ENCODE measurements at regions not wholly inside any gene's neighbourhood (a gene's known extent, or its start where the extent isn't known, plus 50 kb on each side); places are given as distances from the start of the nearest gene placed in this dataset.

DNA sequence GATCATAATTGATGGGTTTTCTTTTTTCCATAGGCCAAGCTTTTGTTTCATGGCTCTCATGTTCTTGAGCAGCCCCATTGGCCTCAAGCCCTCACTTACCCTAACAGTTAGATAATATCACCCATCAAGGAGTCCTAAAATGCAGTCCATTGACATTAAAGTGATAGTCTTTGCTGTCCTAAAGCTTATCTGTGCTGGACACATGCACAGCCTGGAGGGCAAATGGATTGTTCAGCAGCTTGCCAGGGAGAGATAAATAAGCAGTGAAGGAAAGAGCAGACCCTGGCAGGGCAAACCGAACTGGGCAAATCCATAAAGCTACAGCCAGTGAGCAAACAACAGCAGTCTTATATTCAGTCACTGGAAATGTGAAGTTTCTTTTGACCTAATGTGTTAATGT, 199.6 kb upstream of the MID1 start:
- no peak for DNase-seq

GRCh38 chrX:10821293-10821692, 200.9 kb upstream of the MID1 start:
- DNase-seq = no peak

GRCh38 chrX:10828036-10828435, 207.7 kb upstream of the MID1 start:
- no peak for DNase-seq

- no peak for DNase-seq
Observed at GRCh38 chrX:10828640-10829039, 208.3 kb upstream of the MID1 start.

GRCh38 chrX:10831716-10832502, 211.5 kb upstream of the MID1 start:
- DNase-seq = no peak

- DNase-seq = no peak
Observed at GRCh38 chrX:10833299-10834169, 213.1 kb upstream of the MID1 start.

DNA sequence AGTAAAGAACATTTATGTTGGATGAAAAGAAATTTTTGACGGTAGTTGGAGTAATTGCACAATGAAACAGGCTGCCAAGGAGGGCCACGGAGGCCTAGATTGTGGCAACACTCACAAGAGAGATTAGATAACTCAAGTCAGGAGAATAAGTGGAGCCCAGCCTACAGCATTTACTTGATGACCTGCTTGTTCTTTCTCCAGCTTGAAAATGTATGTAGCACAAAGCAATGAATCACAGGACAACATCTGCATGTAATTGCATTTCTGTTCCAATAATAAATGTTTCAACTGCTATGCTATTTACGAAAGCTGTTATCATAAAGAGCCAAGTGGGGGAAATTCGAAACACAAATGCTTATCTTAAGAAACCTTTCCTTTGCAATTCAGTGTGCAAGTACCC, 221.2 kb upstream of the MID1 start:
- peak; percentile 52 for DNase-seq

- DNase-seq = no peak
Observed at GRCh38 chrX:10842646-10843045, 222.3 kb upstream of the MID1 start.

DNA sequence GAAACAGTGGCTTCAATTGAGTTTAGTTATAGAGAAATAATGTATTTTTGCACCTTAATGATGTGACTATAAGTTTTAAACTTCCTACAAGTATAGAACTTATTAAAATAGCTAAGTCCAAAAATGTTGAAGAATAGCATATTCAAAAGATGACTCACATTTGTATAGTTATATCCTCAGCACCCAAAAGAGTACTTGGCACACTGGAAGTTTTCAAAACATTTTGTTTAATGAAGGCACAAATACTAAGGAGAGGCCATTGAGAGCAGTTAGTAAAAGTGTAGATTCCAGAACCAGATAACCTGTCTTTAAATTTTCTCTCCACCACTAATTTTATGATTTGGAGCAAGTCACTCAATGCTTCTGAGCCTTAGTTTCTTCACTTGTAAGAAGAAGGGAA, 226.9 kb upstream of the MID1 start:
- peak; percentile 8 for DNase-seq

DNA sequence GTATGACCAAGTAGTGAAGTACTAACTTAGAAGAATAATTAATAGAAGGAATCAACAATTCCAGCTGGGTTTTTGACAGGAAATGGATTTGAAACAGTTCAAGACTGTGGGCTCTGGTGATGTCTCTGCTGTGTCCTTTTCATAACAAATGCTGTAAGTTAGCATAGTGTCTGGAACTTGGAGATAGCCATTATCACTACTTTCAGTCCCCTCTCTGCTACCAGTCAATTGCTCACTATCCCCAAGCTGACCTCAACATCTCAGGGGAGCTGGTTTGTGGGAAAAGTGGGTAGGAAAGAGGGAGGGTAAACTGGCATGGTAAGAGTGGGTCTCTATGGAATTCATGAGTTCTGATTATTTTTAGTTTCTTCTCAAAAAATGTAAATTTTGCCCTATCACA, 231.4 kb upstream of the MID1 start:
- no peak for DNase-seq

- DNase-seq = no peak
Observed at GRCh38 chrX:10854594-10854993, 234.2 kb upstream of the MID1 start.

GRCh38 chrX:10855845-10856244, 235.5 kb upstream of the MID1 start:
- no peak for DNase-seq

GRCh38 chrX:10856797-10857196, 236.4 kb upstream of the MID1 start:
- no peak for DNase-seq

GRCh38 chrX:10859353-10859752, 239.0 kb upstream of the MID1 start:
- no peak for DNase-seq

DNA sequence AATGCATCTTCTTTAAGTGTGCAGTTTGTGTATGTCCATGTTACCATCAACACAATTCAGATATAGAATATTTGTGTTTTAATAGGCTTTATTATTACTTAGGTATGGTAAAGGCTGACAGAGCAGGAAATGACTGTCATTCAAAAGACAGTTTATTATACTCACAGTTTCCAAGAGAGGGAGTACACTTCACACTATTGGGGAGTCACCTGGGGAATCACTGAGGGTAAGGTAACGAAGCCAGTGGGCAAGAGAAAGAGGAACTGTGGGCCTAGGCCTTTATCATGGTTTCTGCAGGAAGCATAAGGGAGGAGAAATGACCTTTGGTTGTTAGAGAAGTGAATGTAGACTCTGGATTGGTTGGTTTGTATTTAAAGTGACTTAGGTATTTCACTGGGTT, 235.1 kb upstream of the HCCS start:
- no peak for DNase-seq

GRCh38 chrX:10882484-10882883, 228.6 kb upstream of the HCCS start:
- DNase-seq = no peak

DNA sequence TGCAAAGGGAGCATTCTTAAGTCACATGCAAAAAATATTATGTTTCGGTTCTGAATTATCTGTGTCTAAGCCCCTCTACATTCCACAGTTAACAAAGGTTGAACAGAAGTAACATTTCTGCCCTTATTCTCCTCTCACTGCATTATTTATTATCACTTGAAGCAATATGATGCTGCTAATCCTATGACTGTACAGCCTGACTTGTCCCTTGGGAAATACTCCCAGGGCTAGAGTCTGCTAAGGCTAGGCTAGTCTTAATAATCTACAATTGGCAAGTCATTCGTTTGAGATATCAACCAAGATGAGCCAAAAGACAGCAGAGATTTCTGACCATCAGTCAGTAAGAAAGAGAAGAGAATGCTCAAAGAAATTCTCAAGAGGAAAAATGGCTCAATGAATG, 226.9 kb upstream of the HCCS start:
- peak; percentile 84 for DNase-seq

- peak; percentile 72 for DNase-seq
Observed at GRCh38 chrX:10892621-10893225, 218.4 kb upstream of the HCCS start.

DNA sequence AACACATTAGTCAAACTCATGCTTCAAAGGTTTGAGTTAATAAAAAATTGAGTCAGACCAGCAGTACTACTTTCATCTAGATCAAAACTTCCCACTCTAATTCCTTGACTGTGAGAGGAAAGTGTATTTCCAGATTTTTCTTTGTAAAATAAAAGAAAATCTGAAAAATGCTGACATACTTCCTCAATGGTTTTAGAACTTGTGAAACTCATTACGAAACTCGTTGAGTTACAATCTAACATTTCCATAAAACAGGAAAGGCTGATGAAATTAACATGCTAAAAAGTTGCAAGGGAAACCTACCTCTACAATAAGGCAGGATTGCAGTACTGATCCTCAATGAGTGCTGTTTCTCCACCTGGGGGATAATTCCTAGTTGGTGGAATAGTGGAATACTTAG, 217.8 kb upstream of the HCCS start:
- DNase-seq = peak; percentile 33

DNA sequence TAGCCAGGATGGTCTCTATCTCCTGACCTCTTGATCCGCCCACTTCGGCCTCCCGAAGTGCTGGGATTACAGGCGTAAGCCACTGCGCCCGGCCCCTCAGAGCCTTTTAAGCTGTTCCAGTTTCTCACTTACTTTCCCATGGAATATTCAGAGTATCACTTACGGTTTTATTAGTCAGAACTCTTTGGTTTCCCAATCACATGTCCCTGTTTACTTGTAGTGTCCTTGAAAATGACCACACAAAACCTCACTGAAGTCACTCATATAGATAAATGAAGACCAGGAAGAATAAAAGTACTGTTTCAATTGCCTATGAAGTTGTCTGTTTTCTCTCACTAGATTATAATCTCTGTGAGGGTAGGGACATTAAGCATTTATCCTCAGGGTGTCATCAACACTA, 217.2 kb upstream of the HCCS start:
- DNase-seq = no peak

DNA sequence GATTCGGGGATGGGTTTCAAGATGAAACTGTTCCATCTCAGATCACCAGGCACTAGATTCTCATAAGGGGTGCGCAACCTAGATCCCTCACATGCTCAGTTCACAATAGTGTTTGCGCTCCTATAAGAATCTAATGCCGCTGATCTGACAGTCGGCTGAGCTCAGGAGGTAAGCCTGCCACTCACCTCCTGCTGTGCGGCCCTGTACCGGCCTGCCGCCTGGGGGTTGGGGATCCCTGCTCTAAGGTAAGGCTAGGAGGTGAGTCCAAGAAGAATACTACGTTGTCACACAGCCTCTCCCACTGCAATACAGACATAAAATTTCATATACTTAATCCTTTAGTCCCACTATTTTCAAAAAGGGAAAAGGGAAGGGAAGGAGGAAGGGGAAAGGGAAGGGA, 213.4 kb upstream of the HCCS start:
- no peak for DNase-seq

GRCh38 chrX:10900585-10901289, 210.4 kb upstream of the HCCS start:
- peak; percentile 47 for DNase-seq

DNA sequence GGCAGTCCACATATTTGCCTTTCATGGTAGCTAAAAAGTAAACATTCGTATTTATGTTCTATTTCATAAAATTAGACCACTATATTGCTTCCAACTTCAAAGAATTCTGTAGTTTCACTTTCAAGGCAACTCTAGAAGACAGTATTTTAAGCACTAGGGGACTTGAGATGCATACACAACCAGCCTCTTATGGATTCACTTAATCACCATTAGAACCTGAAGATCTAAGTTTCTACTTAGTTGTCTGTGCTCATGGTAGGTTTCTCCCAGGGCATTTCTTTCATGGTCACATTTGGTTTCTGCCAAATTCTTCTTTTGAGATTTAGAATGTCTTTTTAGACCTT, 209.9 kb upstream of the HCCS start:
- DNase-seq = no peak

Measured in fibroblast of skin of right quadriceps (primary cell).